ENCODE measurements at regions not wholly inside any gene's neighbourhood (a gene's known extent, or its start where the extent isn't known, plus 50 kb on each side); places are given as distances from the start of the nearest gene placed in this dataset.

- no peak for TF ChIP-seq SNAI2 (CRISPR knock-in tag; IDR thresholded peaks at IDR 0.05)
- TF ChIP-seq ZNF565 (CRISPR knock-in tag; conservative IDR thresholded peaks at IDR 0.05; ENCODE audit: low read depth): no peak
- TF ChIP-seq RARB (CRISPR knock-in tag; IDR thresholded peaks at IDR 0.05): no peak
- TF ChIP-seq ZNF8 (CRISPR knock-in tag; IDR thresholded peaks at IDR 0.05): no peak
- no peak for TF ChIP-seq PATZ1 (CRISPR knock-in tag; IDR thresholded peaks at IDR 0.05; ENCODE audit: borderline replicate concordance)
- no peak for TF ChIP-seq ARNTL (CRISPR knock-in tag; IDR thresholded peaks at IDR 0.05; ENCODE audit: borderline replicate concordance, low read depth)
- no peak for TF ChIP-seq POU6F1 (CRISPR knock-in tag; IDR thresholded peaks at IDR 0.05; ENCODE audit: borderline replicate concordance, low read depth)
- TF ChIP-seq OSR1 (CRISPR knock-in tag; IDR thresholded peaks at IDR 0.05): no peak
- TF ChIP-seq CSRNP3 (CRISPR knock-in tag; IDR thresholded peaks at IDR 0.05): no peak
- no peak for TF ChIP-seq BACH2 (CRISPR knock-in tag; IDR thresholded peaks at IDR 0.05; ENCODE audit: borderline replicate concordance)
Measured at GRCh38 chr20:48284315-48284714, 499.0 kb upstream of the SULF2 start.

Data from SK-N-SH treated with all-trans-retinoic acid at 6 μM for 48 hours (cell line).